NOMO-1 (cell line): ENCODE measurements at regions not wholly inside any gene's neighbourhood (a gene's known extent, or its start where the extent isn't known, plus 50 kb on each side); places are given as distances from the start of the nearest gene placed in this dataset.

Source experiments
- DNase-seq, 2 experiments: peaks; one replicate each; lab custom pipeline; 2025; ENCODE audit not compliant: unreplicated experiment in 2 of 2; lab: John Stamatoyannopoulos, UW

GRCh38 chr1:98428864-98429263 is 232.7 kb upstream of the SNX7 start:
- peak in 1 of 2 experiments; percentile 37 for DNase-seq

- DNase-seq, result no peak
These were observed 233.9 kb upstream of the SNX7 start for GRCh38 chr1:98427664-98428063.

- DNase-seq, result no peak
These were observed 235.4 kb upstream of the SNX7 start for GRCh38 chr1:98426092-98426491.

- no peak for DNase-seq
These were observed 238.7 kb upstream of the SNX7 start for GRCh38 chr1:98422816-98423215.

- no peak for DNase-seq
These were observed 240.5 kb upstream of the SNX7 start for GRCh38 chr1:98421085-98421435.

GRCh38 chr1:98420376-98421084 is 241.0 kb upstream of the SNX7 start:
- no peak for DNase-seq

- no peak for DNase-seq
These were observed 243.7 kb upstream of the SNX7 start for GRCh38 chr1:98417820-98418219.

DNA sequence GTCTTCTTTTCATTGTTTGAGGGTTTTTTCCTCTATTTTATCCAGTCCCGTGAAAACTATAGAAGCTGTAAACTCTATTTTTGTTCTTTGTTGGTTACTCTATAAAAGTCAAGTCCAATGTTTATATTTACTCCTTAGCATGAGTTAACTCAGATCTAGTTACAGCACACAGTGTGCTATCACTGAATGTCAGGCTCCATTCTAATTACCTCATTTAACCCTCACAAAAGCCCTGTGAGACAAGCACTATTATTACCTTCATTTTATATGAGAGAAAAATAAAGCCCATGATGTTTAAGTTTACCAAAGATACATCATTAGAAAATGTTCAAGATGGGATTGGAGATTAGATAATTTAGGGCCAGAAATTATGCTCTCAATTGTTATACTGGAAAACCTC is 251.4 kb upstream of the SNX7 start:
- DNase-seq, result no peak

DNA sequence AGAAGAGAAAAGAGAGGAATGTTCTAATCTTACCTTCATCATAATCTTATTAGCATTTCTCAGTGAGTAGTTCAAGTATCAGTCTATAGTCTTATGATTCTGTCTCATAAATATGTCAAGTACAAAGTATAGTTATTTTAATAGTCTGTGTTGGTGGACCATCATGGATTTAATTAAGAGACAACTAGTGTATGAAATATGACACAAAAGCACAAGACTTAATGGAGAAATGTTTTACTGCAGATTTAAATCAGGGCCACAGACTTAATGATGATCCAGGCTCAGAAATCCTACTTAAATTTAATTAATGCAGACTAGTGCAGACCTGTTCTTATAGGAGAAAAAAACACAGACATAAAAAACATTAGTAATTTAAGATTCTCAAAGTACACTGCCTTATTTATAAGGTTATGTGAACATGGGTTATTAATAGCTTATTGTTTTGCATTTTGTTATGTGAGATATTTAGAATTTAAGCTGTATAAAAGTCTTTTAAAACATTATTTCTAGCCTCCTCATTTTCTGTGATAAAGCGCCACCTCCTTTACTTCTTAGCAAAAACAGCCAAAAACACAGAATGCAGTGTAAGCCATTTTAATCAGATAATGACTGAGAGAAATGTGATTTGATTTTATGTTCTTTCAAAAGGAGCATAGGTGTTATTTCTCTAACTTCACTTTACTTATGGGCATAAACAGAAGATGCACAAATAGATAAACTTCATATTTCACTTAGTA is 255.0 kb upstream of the SNX7 start:
- DNase-seq, result no peak

GRCh38 chr1:98405581-98406074 is 255.9 kb upstream of the SNX7 start:
- no peak for DNase-seq

DNA sequence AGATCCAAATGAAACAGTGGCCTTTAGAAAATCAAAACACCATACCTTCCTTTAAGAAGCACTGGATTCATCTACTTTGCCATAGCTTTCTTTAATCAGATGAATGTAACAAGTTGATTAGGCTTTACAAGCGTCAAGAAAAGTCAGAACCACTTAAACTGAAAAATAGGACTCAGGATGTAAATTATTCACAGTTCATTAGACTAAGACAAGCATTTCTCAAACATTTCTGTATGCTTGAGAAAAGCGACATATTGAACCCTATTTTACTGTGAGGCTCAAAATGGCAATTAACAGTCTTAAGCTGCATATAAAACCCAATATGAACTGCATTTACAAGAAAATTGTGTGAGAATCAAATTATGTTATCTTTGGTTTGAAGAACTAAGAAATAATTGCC is 256.7 kb upstream of the SNX7 start:
- no peak for DNase-seq

DNA sequence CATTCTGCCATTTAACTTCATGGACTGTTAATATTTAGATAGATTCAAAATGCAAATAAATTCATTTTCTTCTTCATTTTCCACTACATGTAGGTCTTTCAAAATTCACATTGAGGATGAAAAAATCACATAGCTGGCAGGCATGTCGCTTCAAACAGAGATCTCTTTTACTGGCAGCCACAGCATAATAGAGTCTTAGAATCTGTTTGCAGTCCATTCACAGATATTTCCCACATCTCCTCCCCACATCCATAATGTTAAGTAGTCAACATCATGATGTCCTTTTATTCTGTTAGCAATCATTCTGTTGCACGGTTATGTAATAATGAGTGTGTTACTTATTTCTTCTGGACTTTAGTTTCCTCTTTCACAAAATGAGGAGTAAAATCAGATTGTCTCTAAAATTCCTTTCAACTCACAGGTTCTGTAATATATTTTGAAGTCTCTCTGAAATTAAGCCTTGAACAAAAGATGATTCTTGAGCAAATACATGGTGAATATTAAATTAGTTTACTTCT is 257.5 kb upstream of the SNX7 start:
- DNase-seq, result peak in 1 of 2 experiments; percentile 34

DNA sequence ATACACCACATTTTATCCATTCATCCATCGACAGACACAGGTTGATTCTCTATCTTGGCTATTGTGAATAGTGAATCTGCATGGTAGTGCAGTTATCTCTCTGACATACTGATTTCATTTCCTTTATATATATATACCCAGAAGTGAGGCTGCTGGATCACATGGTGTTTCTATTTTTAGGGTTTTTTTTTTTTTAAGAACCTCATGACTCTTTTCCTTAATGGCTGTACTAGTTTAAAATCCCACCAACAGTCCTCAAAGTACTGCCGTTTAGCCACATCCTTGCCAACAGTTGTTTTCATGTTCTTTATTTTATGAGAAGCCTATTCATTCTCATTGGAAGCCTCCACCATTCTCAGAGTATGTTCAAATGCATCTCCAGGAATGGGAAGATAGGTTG is 258.7 kb upstream of the SNX7 start:
- peak in 1 of 2 experiments; percentile 10 for DNase-seq

DNA sequence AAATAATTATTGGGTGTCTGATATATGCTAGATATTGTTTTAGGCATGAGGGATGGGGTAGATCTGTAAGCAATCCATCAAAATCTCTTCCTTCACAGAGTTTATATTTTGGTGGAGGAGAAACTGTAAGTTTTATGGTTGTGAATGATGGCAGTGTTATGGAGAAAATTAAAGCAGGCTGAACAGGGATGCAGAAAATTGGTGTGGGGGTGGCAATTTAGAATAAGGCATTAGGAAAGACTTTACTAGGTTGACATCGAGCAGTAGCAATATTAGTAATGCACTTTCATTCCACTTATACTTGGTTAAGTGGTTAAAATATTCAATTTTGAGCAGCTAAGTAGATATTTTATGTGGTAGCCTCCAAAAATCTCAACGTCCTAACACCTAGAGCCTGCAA is 261.1 kb upstream of the SNX7 start:
- DNase-seq, result no peak

GRCh38 chr1:98399218-98399617 is 262.3 kb upstream of the SNX7 start:
- no peak for DNase-seq

GRCh38 chr1:98398649-98399048 is 262.9 kb upstream of the SNX7 start:
- no peak for DNase-seq

DNA sequence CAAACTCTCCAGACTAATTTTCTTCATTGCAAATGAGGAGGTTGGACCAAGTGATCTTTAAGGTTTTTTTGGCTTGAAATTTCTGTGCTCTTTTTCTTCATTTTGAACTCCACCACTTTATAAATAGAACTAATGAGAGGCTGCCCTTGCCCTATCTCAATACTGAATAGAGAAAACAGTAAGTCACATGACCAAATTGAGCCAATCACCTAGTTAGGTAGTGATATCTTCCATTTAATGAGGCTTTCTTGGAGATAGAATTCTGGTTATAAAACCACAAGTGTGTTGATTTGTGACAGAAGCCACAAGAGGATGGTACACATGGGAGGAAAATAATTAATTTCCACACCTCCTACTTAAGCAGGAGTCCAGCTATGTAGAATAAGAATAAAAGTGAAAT is 263.4 kb upstream of the SNX7 start:
- no peak for DNase-seq

GRCh38 chr1:98393719-98394118 is 267.8 kb upstream of the SNX7 start:
- DNase-seq, result no peak

- DNase-seq, result no peak
These were observed 270.3 kb upstream of the SNX7 start for GRCh38 chr1:98391175-98391574.

- DNase-seq, result no peak
These were observed 271.7 kb upstream of the SNX7 start for GRCh38 chr1:98389809-98390208.

DNA sequence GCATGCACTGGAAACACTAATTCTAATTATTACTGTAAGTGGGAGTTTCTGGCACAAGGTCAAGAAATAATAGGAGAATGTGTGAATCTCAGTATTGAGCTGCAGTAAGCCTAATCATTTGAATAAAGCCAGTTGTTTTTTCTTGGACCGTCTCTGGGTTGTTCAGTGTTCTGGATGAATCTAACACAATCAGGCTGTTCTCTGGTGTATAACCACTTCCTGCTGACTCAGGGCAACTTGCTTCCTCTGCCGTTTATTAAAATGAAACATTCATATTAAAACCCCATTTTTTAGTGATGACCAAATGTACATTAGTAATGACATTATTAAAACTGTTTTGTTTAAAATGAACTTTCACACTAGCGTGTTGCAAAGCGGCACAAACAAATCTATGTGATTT is 273.1 kb upstream of the SNX7 start:
- peak in 1 of 2 experiments; percentile 16 for DNase-seq

- DNase-seq, result no peak
These were observed 273.8 kb upstream of the SNX7 start for GRCh38 chr1:98387701-98388100.
